HepG2 (cell line): ENCODE measurements at regions not wholly inside any gene's neighbourhood (a gene's known extent, or its start where the extent isn't known, plus 50 kb on each side); places are given as distances from the start of the nearest gene placed in this dataset.
"Not testable (repeated sequence)": the region's sequence is repeated elsewhere in the genome, so short reads cannot be mapped to it uniquely, and the experiment has no call there.

Source experiments
- GABPA ChIP-seq, 2 experiments: IDR thresholded peaks; 2 replicates each; pipeline ENCODE4 v1.6.1; 2011 to 2016; ENCODE audit warnings: low read depth in 2 of 2, low read length in 1 of 2, missing biosample characterization in 1 of 2, missing genetic modification characterization in 1 of 2
- HNRNPUL1 ChIP-seq: fragments of 200-400 bp; formaldehyde crosslinking; IDR thresholded peaks from 2 replicates; pipeline ENCODE4 v1.6.1; 2017; ENCODE audit warnings: low read depth, mild to moderate bottlenecking, low read length, moderate library complexity
- IRF2 ChIP-seq: IDR thresholded peaks from 2 replicates; pipeline ENCODE4 v1.6.1; 2018; ENCODE audit warnings: missing genetic modification reagents, missing compliant biosample characterization
- MZF1 ChIP-seq: sonication (generic); formaldehyde crosslinking; IDR thresholded peaks from 2 replicates; pipeline ENCODE4 v1.8.1; 2023; ENCODE audit warnings: mild to moderate bottlenecking, missing genetic modification reagents, borderline replicate concordance
- POLR2AphosphoS5 ChIP-seq: IDR thresholded peaks from 2 replicates; pipeline ENCODE4 v1.6.1; 2012; ENCODE audit warnings: low read depth, low read length
- ZC3H13 ChIP-seq: sonication (generic); formaldehyde crosslinking; IDR thresholded peaks from 2 replicates; pipeline ENCODE4 v1.8.1; 2023; ENCODE audit warnings: mild to moderate bottlenecking, missing genetic modification reagents, moderate library complexity
- ZNF547 ChIP-seq: sonication (generic); formaldehyde crosslinking; IDR thresholded peaks from 2 replicates; pipeline ENCODE4 v1.5.1; 2020; ENCODE audit warnings: mild to moderate bottlenecking, missing genetic modification reagents
- ZSCAN25 ChIP-seq: sonication (generic); formaldehyde crosslinking; IDR thresholded peaks from 2 replicates; pipeline ENCODE4 v1.8.0; 2022; ENCODE audit warnings: mild to moderate bottlenecking, missing genetic modification reagents
- TF ChIP-seq, protein P1 (sequence below): sonication (generic); formaldehyde crosslinking; IDR thresholded peaks from 2 replicates; pipeline ENCODE4 v1.4.0; 2020; ENCODE audit warnings: missing genetic modification reagents
- TF ChIP-seq, protein P2 (sequence below): sonication (generic); formaldehyde crosslinking; IDR thresholded peaks from 2 replicates; pipeline ENCODE4 v1.5.0; 2020; ENCODE audit warnings: mild to moderate bottlenecking, missing genetic modification reagents, moderate library complexity

DNA sequence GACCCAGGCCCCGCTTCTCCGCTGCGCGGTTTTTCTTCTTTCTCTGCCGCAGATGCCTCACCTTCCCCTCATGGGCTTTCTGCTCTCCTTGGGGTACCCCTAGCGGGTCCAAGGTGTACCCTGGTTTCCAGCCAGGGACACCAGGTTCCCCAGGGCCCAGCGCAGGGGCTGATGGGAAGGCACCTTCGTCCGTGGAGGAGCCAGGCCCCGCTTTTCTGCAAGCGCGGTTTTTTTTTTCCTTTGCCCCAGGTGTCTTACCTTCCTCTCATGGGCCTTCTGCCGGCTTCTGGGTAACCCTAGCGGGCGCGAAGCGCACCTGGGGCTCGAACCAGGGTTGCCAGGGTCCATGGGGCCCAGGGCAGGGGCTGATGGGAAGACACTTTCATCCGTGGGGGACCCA lies 165.9 kb upstream of the ZNG1F start:
- not testable (repeated sequence) for TF ChIP-seq ZSCAN25 (CRISPR knock-in tag); POLR2AphosphoS5; GABPA (IDR thresholded peaks at IDR 0.05; ENCODE audit: low read depth, low read length); GABPA (CRISPR knock-in tag; IDR thresholded peaks at IDR 0.05; ENCODE audit: low read depth); ZNF547 (CRISPR knock-in tag); ZC3H13 (CRISPR knock-in tag); HNRNPUL1; MZF1 (CRISPR knock-in tag); IRF2 (CRISPR knock-in tag)
- TF ChIP-seq, protein P1, sequence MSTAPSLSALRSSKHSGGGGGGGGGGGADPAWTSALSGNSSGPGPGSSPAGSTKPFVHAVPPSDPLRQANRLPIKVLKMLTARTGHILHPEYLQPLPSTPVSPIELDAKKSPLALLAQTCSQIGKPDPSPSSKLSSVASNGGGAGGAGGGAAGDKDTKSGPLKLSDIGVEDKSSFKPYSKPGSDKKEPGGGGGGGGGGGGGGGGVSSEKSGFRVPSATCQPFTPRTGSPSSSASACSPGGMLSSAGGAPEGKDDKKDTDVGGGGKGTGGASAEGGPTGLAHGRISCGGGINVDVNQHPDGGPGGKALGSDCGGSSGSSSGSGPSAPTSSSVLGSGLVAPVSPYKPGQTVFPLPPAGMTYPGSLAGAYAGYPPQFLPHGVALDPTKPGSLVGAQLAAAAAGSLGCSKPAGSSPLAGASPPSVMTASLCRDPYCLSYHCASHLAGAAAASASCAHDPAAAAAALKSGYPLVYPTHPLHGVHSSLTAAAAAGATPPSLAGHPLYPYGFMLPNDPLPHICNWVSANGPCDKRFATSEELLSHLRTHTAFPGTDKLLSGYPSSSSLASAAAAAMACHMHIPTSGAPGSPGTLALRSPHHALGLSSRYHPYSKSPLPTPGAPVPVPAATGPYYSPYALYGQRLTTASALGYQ (CRISPR knock-in tag), result not testable (repeated sequence)
- TF ChIP-seq, protein P2, sequence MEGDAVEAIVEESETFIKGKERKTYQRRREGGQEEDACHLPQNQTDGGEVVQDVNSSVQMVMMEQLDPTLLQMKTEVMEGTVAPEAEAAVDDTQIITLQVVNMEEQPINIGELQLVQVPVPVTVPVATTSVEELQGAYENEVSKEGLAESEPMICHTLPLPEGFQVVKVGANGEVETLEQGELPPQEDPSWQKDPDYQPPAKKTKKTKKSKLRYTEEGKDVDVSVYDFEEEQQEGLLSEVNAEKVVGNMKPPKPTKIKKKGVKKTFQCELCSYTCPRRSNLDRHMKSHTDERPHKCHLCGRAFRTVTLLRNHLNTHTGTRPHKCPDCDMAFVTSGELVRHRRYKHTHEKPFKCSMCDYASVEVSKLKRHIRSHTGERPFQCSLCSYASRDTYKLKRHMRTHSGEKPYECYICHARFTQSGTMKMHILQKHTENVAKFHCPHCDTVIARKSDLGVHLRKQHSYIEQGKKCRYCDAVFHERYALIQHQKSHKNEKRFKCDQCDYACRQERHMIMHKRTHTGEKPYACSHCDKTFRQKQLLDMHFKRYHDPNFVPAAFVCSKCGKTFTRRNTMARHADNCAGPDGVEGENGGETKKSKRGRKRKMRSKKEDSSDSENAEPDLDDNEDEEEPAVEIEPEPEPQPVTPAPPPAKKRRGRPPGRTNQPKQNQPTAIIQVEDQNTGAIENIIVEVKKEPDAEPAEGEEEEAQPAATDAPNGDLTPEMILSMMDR (CRISPR knock-in tag), result not testable (repeated sequence)
